Activated CD8-positive, alpha-beta memory T cell treated with anti-CD3 and anti-CD28 coated beads, Interleukin-2, amount 10 ng/mL, durations not matched to agents 7 days and 5 days (primary cell): ENCODE measurements at regions not wholly inside any gene's neighbourhood (a gene's known extent, or its start where the extent isn't known, plus 50 kb on each side); places are given as distances from the start of the nearest gene placed in this dataset.

ENCODE experiments used
- ATAC-seq: fragments of 150-1000 bp; cut with Tn5 transposase; one replicate; pipeline ENCODE4 v1.10.0; 2021; ENCODE audit warnings: moderate library complexity
- CTCF ChIA-PET: fragments of 350-600 bp; sonication (Branson Sonifier 250); formaldehyde crosslinking; loops from one replicate; lab custom pipeline; 2021; ENCODE audit warnings: antibody characterized with exemption; lab: Charles Lee
- DNase-seq: peaks from one replicate; pipeline ENCODE4 v3.0.0-alpha.2; 2020
- H3K27ac Mint-ChIP-seq: one replicate; pipeline ENCODE4 v1.8.0; 2021; ENCODE audit warnings: mild to moderate bottlenecking, mixed read lengths
- H3K27me3 Mint-ChIP-seq: one replicate; pipeline ENCODE4 v1.8.0; 2021; ENCODE audit warnings: mixed read lengths
- H3K36me3 Mint-ChIP-seq: one replicate; pipeline ENCODE4 v1.8.0; 2021; ENCODE audit warnings: mild to moderate bottlenecking, mixed read lengths
- H3K4me1 Mint-ChIP-seq: one replicate; pipeline ENCODE4 v1.8.0; 2021; ENCODE audit warnings: mixed read lengths
- H3K4me3 Mint-ChIP-seq: one replicate; pipeline ENCODE4 v1.8.0; 2021; ENCODE audit warnings: mild to moderate bottlenecking, moderate library complexity, mixed read lengths
- H3K9me3 Mint-ChIP-seq: one replicate; pipeline ENCODE4 v1.8.0; 2022; ENCODE audit warnings: low read depth, mixed read lengths

DNA sequence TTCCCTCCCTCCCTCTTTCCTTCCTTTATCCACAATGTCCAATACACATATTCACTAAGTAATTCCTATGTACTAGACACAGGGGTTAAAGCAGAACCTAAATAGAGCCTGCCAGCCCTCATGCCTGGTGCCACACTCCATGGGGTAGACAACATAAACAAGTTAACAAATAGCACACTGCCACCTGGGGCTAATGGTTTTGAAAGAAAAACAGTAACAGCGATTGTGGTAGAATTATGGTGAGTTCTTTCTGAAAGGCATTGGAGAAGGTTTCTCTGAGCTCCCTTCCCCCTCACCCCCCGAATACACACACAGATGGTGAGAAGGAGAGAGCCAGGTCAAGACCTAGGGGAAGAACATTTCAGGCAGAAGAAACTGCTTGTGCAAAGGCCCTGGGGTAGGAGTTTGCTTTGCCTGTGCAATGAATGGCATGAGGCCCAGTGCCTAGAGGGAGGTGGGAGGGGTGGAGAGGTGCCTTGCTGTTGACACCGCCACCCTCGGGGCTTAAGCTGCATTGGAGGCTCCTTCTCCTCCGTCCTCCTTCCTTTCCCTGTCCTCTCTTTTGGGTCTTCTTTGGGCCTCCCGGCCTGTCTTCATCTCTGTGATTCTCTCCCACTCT, 502.4 kb upstream of the SULF2 start:
- Mint-ChIP-seq H3K4me3 (no peak overlapping the region), H3K27ac (no peak overlapping the region), H3K27me3 (peaks cover 11% of the 10 kb centered on the region), H3K4me1 (no peaks in the 10 kb centered on the region), H3K9me3 (no peaks in the 10 kb centered on the region), H3K36me3 (no peaks in the 10 kb centered on the region)
- DNase-seq = no peak
- CTCF ChIA-PET = no interaction called here
- ATAC-seq = no peak

GRCh38 chr20:48287021-48287494, 501.8 kb upstream of the SULF2 start:
- H3K4me1 Mint-ChIP-seq = no peaks in the 10 kb centered on the region
- no peak for DNase-seq
- H3K36me3 Mint-ChIP-seq = no peaks in the 10 kb centered on the region
- H3K4me3 Mint-ChIP-seq = no peak overlapping the region
- H3K27me3 Mint-ChIP-seq = peaks cover 7% of the 10 kb centered on the region
- no peak overlapping the region for H3K27ac Mint-ChIP-seq
- CTCF ChIA-PET = no interaction called here
- no peak for ATAC-seq
- no peaks in the 10 kb centered on the region for H3K9me3 Mint-ChIP-seq

DNA sequence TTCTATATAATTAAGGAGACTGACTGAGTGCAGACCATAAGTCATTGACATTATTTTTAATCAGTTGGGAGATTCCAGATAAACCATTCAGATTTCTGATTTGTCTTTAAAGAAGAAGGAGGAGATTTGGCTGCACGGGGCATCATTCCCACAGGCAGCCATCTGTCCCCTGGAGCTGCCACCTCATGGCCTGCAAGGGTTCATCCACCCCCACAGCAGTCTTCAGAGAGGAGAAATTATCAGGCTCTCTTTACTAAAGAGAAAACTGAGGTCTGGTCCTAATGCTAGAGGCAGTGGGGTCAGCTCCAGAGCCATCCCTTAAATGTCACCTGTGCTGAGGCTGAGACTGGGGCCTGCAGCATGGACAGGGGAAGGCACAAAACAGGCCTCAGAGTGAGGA, 501.3 kb upstream of the SULF2 start:
- H3K9me3 Mint-ChIP-seq = no peaks in the 10 kb centered on the region
- H3K27ac Mint-ChIP-seq = no peak overlapping the region
- H3K4me1 Mint-ChIP-seq = no peaks in the 10 kb centered on the region
- ATAC-seq (no peak), DNase-seq (no peak)
- CTCF ChIA-PET = no interaction called here
- H3K36me3 Mint-ChIP-seq = no peaks in the 10 kb centered on the region
- no peak overlapping the region for H3K4me3 Mint-ChIP-seq
- H3K27me3 Mint-ChIP-seq = peaks cover 7% of the 10 kb centered on the region

GRCh38 chr20:48285656-48286055, 500.4 kb upstream of the SULF2 start:
- DNase-seq = no peak
- H3K4me3 Mint-ChIP-seq = no peak overlapping the region
- CTCF ChIA-PET = no interaction called here
- no peaks in the 10 kb centered on the region for H3K9me3 Mint-ChIP-seq
- peaks cover 8% of the 10 kb centered on the region for H3K27me3 Mint-ChIP-seq
- no peaks in the 10 kb centered on the region for H3K4me1 Mint-ChIP-seq
- no peak for ATAC-seq
- H3K36me3 Mint-ChIP-seq = no peaks in the 10 kb centered on the region
- H3K27ac Mint-ChIP-seq = no peak overlapping the region

DNA sequence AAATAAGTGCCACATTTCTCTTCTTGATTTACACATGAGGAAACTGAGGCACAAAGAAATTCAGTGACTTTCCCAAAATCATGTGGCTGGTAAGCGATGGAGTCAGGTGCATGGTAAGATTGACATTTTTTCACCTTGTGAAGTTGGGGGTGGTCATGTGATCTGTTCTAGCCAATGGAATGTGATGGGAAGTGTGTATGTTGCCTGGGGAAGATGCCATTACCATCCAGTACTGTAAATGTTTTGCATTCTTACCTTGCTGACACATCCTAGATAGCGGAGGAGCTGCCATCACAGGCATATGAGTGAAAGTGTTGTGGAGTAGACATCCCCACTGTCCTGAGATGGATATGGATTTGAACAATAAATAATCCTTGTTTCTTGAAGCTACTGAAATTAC, 499.6 kb upstream of the SULF2 start:
- Mint-ChIP-seq H3K4me3 (no peak overlapping the region), H3K36me3 (no peaks in the 10 kb centered on the region), H3K27ac (no peak overlapping the region), H3K9me3 (no peaks in the 10 kb centered on the region), H3K4me1 (no peaks in the 10 kb centered on the region), H3K27me3 (peaks cover 8% of the 10 kb centered on the region)
- no peak for ATAC-seq
- CTCF ChIA-PET = no interaction called here
- DNase-seq = no peak

DNA sequence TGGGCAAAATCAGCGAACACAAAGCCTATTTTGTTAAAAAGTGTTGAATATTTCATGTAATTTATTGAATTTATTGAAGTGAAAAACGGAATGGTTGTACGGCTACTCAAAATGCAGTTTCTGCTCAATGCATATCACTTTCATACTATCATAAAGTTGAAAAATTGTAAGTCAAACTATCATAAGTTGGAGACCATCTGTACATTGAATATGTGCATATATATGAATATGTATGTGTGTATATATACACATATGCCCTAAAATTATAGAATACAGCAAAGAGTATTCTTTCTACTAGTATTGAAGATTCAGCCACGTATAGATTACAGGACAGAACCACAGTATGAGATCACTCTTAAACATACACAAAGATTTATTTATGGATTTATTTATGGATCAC, 499.0 kb upstream of the SULF2 start:
- no peaks in the 10 kb centered on the region for H3K4me1 Mint-ChIP-seq
- no peaks in the 10 kb centered on the region for H3K9me3 Mint-ChIP-seq
- ATAC-seq (no peak), DNase-seq (no peak)
- H3K36me3 Mint-ChIP-seq = no peaks in the 10 kb centered on the region
- CTCF ChIA-PET = no interaction called here
- peaks cover 11% of the 10 kb centered on the region for H3K27me3 Mint-ChIP-seq
- H3K4me3 Mint-ChIP-seq = no peak overlapping the region
- H3K27ac Mint-ChIP-seq = no peak overlapping the region

GRCh38 chr20:48283470-48284110, 498.3 kb upstream of the SULF2 start:
- Mint-ChIP-seq H3K4me1 (no peaks in the 10 kb centered on the region), H3K36me3 (no peaks in the 10 kb centered on the region), H3K27ac (no peak overlapping the region), H3K9me3 (no peaks in the 10 kb centered on the region), H3K27me3 (peaks cover 11% of the 10 kb centered on the region), H3K4me3 (no peak overlapping the region)
- CTCF ChIA-PET = no interaction called here
- no peak for ATAC-seq
- no peak for DNase-seq

GRCh38 chr20:48282591-48283228, 497.4 kb upstream of the SULF2 start:
- ATAC-seq (no peak), DNase-seq (no peak)
- Mint-ChIP-seq H3K9me3 (no peaks in the 10 kb centered on the region), H3K4me3 (no peak overlapping the region), H3K27me3 (peaks cover 11% of the 10 kb centered on the region), H3K36me3 (no peaks in the 10 kb centered on the region), H3K27ac (no peak overlapping the region), H3K4me1 (no peaks in the 10 kb centered on the region)
- CTCF ChIA-PET = no interaction called here

DNA sequence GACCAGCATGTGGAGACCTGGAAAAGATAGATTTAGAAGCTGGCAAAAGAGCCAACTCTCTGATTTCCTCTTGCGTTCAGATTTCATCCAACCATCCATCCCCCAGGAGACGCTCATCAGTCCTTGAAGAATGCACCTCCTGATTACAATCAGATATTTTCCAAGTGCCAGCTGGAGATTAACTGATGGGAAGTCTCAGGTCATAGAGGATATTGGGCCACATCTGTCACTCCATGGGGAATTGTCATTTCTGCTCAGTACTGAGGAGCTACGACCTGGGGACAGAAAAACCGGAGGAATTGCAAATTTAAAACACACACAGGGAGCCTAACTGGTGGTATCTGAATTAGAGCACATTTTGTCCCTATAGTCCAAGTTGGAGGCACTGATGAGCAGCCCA, 496.2 kb upstream of the SULF2 start:
- no peaks in the 10 kb centered on the region for H3K4me1 Mint-ChIP-seq
- no peak for DNase-seq
- H3K27me3 Mint-ChIP-seq = peaks cover 11% of the 10 kb centered on the region
- H3K36me3 Mint-ChIP-seq = no peaks in the 10 kb centered on the region
- ATAC-seq = no peak
- no peaks in the 10 kb centered on the region for H3K9me3 Mint-ChIP-seq
- CTCF ChIA-PET = no interaction called here
- no peak overlapping the region for H3K27ac Mint-ChIP-seq
- H3K4me3 Mint-ChIP-seq = no peak overlapping the region

- H3K27ac Mint-ChIP-seq = no peak overlapping the region
- CTCF ChIA-PET = no interaction called here
These were observed 493.7 kb upstream of the SULF2 start for GRCh38 chr20:48278961-48279481.

GRCh38 chr20:48277266-48277665, 492.0 kb upstream of the SULF2 start:
- Mint-ChIP-seq H3K36me3 (no peaks in the 10 kb centered on the region), H3K27me3 (peaks cover 10% of the 10 kb centered on the region), H3K9me3 (no peaks in the 10 kb centered on the region), H3K4me1 (no peaks in the 10 kb centered on the region), H3K4me3 (no peak overlapping the region), H3K27ac (no peak overlapping the region)
- ATAC-seq = no peak
- DNase-seq = no peak
- CTCF ChIA-PET = no interaction called here

More at GRCh38 chr20:48278961-48279481, 493.7 kb upstream of the SULF2 start:
- DNase-seq (no peak), ATAC-seq (no peak)
- H3K36me3 Mint-ChIP-seq = no peaks in the 10 kb centered on the region
- H3K4me1 Mint-ChIP-seq = no peaks in the 10 kb centered on the region
- H3K4me3 Mint-ChIP-seq = no peak overlapping the region
- H3K9me3 Mint-ChIP-seq = no peaks in the 10 kb centered on the region
- peaks cover 8% of the 10 kb centered on the region for H3K27me3 Mint-ChIP-seq

DNA sequence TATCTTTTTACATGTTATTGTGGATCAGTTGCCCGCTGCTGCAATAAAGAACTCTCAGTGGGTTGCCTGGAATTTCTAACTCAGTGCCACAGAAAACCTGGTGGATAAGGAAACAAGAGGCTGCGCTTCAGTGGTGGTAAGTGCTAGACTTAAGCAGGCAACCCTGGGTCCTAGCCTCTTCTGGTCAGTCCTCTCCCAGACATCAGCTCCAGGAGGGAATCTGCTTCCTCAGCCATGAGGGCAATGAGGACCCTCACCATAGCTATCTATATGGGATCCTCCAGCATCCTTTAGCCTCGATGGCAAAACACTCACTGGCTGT, 490.7 kb upstream of the SULF2 start:
- ATAC-seq (no peak), DNase-seq (no peak)
- H3K27ac Mint-ChIP-seq = no peak overlapping the region
- H3K36me3 Mint-ChIP-seq = no peaks in the 10 kb centered on the region
- CTCF ChIA-PET = no interaction called here
- no peak overlapping the region for H3K4me3 Mint-ChIP-seq
- H3K9me3 Mint-ChIP-seq = no peaks in the 10 kb centered on the region
- H3K27me3 Mint-ChIP-seq = peaks cover 8% of the 10 kb centered on the region
- no peaks in the 10 kb centered on the region for H3K4me1 Mint-ChIP-seq

- no peak overlapping the region for H3K27ac Mint-ChIP-seq
- H3K4me1 Mint-ChIP-seq = no peaks in the 10 kb centered on the region
- no peak for ATAC-seq
- no peak overlapping the region for H3K4me3 Mint-ChIP-seq
- H3K27me3 Mint-ChIP-seq = peaks cover 8% of the 10 kb centered on the region
- H3K36me3 Mint-ChIP-seq = no peaks in the 10 kb centered on the region
- no peaks in the 10 kb centered on the region for H3K9me3 Mint-ChIP-seq
- CTCF ChIA-PET = no interaction called here
- no peak for DNase-seq
These were observed 490.2 kb upstream of the SULF2 start for GRCh38 chr20:48275286-48276020.
